PC-9 (cell line): ENCODE measurements at regions not wholly inside any gene's neighbourhood (a gene's known extent, or its start where the extent isn't known, plus 50 kb on each side); places are given as distances from the start of the nearest gene placed in this dataset.

ENCODE experiments used
- EZH2 ChIP-seq: fragments of 200-600 bp; sonication (generic); IDR thresholded peaks from 2 replicates; pipeline ENCODE4 v1.8.0; 2017; ENCODE audit warnings: antibody characterized with exemption, low read depth
- TF ChIP-seq, protein P1 (sequence below): fragments of 200-600 bp; sonication (generic); conservative IDR thresholded peaks from 2 replicates; pipeline ENCODE4 v1.6.1; 2017; ENCODE audit warnings: mixed run types, antibody characterized with exemption, mild to moderate bottlenecking, moderate library complexity

DNA sequence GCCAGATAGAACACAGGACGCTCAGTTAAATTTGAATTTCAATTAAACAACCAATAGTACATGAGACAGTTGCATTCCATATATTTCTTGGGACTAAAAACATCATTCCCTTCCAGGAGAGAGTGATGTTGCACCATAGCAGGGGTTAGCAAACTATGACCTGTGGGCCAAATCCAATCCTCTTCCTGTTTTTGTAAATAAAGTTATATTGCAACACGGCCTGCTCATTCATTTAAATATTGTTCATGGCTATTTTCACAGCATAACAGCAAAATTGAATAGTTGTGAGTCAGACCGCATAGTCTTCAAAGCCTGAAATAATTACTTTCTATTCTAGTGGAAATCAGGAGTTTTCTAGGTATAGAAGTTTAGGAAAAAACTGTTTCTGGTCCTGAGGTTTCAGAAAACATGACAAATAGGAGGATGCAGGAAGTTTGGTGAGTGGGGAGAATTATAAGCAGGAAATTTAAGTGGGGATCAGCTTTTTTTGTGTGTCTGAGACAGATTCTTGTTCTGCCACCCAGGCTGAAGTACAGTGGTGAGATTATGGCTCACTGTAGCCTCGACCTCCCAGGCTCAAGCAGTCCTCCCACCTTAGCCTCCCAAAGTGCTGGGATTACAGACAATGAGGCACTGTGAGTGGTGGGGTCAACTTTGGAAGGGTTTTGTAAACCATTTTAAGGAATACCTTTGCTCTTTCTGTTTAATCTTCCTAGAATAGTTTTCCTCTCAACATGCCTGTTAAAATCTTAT, 131.5 kb downstream of the SOCS6 start:
- TF ChIP-seq EZH2, result no peak
- TF ChIP-seq, protein P1, sequence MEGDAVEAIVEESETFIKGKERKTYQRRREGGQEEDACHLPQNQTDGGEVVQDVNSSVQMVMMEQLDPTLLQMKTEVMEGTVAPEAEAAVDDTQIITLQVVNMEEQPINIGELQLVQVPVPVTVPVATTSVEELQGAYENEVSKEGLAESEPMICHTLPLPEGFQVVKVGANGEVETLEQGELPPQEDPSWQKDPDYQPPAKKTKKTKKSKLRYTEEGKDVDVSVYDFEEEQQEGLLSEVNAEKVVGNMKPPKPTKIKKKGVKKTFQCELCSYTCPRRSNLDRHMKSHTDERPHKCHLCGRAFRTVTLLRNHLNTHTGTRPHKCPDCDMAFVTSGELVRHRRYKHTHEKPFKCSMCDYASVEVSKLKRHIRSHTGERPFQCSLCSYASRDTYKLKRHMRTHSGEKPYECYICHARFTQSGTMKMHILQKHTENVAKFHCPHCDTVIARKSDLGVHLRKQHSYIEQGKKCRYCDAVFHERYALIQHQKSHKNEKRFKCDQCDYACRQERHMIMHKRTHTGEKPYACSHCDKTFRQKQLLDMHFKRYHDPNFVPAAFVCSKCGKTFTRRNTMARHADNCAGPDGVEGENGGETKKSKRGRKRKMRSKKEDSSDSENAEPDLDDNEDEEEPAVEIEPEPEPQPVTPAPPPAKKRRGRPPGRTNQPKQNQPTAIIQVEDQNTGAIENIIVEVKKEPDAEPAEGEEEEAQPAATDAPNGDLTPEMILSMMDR, result no peak
